ENCODE measurements at regions not wholly inside any gene's neighbourhood (a gene's known extent, or its start where the extent isn't known, plus 50 kb on each side); places are given as distances from the start of the nearest gene placed in this dataset.

GRCh38 chr21:43294194-43294902, 125.5 kb downstream of the CRYAA start:
- no peak for TF ChIP-seq CTCF (IDR thresholded peaks at IDR 0.05; ENCODE audit: low read length)
- no peak for TF ChIP-seq EZH2 (IDR thresholded peaks at IDR 0.05; ENCODE audit: borderline replicate concordance, low read length)
